AG08395 (cell line): ENCODE measurements at regions not wholly inside any gene's neighbourhood (a gene's known extent, or its start where the extent isn't known, plus 50 kb on each side); places are given as distances from the start of the nearest gene placed in this dataset.
"Not testable (repeated sequence)": the region's sequence is repeated elsewhere in the genome, so short reads cannot be mapped to it uniquely, and the experiment has no call there.

Experiments
- DNase-seq: peaks from one replicate; pipeline ENCODE4 v3.0.0; 2012; ENCODE audit warnings: mixed read lengths, low spot score

DNA sequence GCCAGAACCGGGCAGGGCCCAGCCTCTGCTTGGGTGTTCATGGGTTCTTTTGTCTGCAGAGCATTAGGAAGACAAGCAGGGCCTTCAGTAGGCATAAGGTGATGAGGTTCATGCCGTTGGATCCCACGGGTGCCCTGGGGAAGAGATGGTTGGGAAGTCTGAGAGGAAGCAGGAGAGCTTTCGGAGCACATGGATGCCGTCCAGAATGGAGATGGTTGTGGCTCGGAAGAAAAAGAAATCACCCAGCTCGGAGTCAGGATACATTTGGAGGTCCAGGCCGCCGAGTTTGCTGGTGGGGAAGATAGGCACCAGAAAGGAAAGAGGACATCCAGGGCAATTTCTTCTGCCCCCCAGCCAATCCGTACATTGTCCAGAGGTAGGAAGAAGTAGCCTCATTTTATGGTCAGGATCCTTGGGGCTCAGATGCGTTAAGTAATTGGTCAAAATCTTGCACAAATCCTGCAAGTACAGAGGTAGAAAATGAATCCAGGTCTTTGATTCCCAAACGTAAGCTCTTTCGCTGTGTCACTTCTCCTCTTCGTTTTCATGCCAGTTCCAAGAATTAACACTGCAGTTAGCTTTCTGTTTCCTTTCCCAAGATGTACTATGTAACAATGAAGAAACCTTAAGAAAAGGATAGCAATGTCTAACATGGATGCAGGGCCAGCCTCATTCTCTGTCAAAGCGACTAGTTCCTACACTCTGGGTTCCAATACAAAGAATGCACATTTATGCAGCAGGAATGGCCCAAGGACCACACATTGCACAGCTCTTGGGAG, 147.8 kb upstream of the KLF6 start:
- no peak for DNase-seq

DNA sequence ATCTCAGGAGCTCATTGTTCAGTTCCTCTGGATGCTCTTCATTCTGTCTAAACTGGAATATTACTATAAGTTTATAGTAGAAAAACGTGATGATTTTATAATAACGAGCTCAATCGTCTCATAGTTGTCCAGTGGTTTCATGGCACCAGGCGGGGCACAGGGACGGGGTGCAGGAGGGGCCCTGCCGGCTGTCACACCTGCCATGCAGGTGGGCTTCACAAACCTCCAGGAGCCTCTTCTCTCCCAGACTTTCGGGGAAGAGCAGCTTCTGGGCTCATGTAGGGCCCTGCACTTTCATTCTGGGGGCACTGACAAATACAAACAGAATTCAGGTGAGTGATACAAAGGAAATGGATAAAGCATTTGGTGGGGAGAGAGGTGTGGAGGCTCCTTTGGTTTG, 146.9 kb upstream of the KLF6 start:
- no peak for DNase-seq

DNA sequence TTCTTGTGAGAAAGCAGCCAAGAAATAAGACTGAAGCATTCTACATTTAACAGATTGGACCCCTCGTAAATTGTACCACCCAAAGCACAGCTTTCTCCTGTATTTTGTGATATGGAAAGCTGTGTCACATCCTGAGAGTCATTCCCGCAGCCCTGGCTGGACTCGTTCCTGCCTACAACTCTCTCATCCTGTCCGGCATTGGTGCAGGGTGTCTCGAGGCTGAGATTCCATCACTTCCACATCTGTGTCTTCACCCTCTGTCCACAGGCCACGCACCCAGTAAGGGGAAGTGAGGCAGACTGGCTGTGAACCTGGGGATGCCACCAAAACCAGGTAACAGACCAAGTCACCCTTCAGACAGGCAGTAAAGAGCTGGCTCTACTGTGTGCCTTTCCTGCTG, 146.2 kb upstream of the KLF6 start:
- DNase-seq: no peak

GRCh38 chr10:3928569-3928968, 143.6 kb upstream of the KLF6 start:
- DNase-seq: no peak

- no peak for DNase-seq
Observed at GRCh38 chr10:3928078-3928477, 143.1 kb upstream of the KLF6 start.

GRCh38 chr10:3926675-3927525, 141.9 kb upstream of the KLF6 start:
- no peak for DNase-seq

DNA sequence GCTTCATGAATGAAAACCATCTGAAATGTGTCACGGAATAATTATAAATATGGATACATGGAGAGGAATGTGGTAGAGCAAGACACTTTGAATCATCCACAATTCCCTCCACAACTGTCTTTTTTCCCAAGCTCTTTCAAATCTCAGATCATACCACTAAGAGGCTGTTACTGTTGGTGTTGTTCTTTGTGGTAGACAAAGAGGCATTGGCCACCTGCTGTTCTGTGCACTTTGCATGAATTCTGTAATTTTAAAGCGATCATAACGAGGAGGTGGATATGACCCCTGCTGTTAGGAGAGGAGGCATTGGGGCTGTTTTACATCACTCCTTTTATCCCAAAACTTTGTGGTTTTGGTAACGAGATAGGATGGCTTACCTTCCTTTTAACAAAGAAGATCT, 141.2 kb upstream of the KLF6 start:
- DNase-seq: no peak

GRCh38 chr10:3925184-3925583, 140.2 kb upstream of the KLF6 start:
- no peak for DNase-seq

GRCh38 chr10:3924344-3924743, 139.3 kb upstream of the KLF6 start:
- peak; percentile 79 for DNase-seq

DNA sequence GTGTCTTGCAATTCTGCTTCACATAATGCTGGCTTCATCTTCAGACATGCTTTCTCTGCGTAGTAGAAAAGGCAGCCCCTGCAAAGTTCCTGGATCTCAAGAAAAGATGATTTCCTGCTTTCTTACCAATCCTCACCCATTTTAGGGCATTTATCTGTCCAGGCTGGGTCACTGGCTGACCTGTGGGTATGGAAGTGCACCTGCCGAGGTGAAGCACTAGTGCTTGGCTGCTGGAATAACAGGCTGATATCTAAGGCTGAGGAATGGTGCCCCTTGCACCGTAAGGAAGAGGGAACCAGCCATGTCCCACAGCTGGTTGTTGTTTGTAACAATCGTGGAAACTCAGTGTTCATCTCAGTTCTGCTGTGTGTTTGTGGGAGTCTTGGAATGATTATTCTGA, 138.0 kb upstream of the KLF6 start:
- no peak for DNase-seq

DNA sequence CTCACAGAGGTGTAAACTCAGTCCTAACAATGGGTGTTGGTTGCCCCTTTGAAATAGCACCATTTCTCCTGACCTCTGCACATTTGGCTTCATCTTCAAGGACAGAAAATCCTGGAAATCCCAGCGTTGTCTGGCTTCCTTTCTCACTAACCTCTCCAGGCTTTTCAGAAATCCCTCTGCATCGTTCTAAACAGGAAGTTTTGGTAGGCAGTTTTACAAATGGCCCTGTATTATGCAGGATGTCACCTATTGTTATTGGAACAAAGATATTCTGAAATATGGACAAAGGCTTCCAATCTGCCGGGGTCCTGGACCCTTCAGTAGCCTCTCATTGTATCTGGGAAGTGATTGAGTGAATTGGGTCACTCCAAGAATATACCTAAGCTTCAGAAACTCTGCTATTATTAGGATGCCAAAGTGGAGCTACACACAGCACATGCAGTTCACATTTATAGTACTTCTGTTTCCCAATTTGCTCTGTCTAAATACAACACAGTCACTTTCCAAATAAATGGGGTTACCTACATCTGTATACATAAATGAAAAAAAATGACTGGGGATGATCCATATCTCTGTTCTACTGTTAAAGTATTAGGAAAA, 134.8 kb upstream of the KLF6 start:
- DNase-seq: no peak

- not testable (repeated sequence) for DNase-seq
Observed at GRCh38 chr10:3917392-3917791, 132.4 kb upstream of the KLF6 start.

DNA sequence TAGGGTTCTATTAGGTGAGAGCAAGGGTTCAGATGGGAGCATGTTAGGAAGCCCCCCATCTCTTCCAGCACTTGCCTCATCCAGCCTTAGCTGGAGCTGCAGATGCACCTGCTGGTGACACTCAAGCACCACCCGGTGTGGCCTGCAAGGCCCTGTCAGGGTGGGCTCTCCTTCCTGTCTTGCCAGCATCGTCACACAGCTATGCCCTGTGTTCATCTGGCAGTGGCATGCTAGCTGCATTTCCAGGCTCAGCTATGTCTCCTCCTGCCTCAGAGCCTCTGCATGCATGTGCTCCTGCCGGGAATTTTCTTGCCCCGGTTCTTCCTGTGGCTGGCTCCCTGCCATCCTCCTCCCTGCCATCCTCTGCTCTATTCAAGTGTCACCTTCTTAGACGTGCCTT, 129.7 kb upstream of the KLF6 start:
- no peak for DNase-seq

DNA sequence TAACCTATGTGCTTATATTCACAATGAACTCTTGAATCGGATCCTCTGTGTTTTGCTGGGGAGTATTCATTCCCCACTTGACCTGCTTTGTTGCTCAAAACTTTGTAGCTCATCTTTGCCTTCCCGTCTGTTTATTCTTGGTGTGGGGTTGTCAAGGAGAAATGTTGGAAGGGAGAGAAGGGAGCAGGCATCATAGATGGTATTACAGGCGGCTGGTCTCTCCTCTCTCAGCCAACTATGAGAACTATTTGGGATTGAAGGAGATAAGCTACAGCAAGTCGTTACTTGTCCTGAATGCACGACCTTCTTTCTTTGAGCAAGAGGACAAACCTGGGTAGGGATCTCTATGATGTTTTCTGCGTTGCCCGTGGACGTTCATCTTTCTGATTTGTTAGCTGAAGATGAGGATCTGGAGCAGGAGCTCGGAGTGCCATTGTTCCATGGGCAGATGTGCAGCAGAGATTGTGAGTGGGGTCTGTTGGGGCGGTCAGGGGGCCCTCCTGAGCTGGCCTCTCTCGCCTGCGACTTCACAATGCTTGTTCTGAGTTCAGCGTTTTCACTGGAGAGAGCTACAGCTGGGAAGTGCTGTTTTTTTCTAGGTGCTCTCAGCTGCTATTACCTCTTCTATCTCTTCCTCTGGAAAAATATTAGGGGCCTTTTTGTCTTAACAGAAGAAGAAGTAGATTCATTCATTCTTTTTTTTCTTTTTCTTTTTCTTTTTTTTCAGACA, 126.9 kb upstream of the KLF6 start:
- peak; percentile 46 for DNase-seq

GRCh38 chr10:3911241-3911640, 126.2 kb upstream of the KLF6 start:
- no peak for DNase-seq

- no peak for DNase-seq
Observed at GRCh38 chr10:3909339-3909738, 124.3 kb upstream of the KLF6 start.

- no peak for DNase-seq
Observed at GRCh38 chr10:3908183-3908582, 123.2 kb upstream of the KLF6 start.

GRCh38 chr10:3907514-3907913, 122.5 kb upstream of the KLF6 start:
- no peak for DNase-seq

- no peak for DNase-seq
Observed at GRCh38 chr10:3906511-3907111, 121.6 kb upstream of the KLF6 start.

DNA sequence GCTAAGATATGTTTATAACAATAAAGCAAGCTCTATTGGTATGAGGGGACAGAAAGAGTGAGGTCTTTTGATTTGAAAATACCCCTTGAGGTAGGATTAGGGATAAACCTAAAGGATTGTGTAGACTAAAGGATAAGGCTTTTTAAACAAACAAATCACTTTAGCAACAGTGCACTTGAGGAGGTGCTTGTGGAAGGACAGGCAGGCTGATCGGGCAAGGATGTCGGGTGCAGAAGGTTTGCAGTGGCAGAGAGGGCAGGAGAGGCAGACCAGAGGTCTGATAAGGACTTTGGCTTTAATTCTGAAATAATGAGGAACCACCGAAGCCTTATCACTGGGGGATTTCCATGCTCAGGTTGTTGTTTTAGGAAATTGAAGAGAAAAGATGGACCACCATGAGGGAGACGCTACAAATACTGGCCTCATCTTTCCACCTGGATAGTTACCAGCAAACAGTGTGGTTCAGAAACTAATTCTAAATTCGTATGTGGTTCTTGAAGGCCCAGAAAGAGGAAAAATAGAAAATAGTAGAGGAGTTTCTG, 119.5 kb upstream of the KLF6 start:
- DNase-seq: no peak

- DNase-seq: peak; percentile 50
Observed at GRCh38 chr10:3902809-3903410, 117.9 kb upstream of the KLF6 start.
